Activated T-helper 1 cell treated with anti-CD3 and anti-CD28 coated beads, Interleukin-12 subunit alpha, Interleukin-12 subunit beta, Interleukin-2, Interleukin-4 antibody, amounts not matched to agents 30 ng/mL and 10 ng/mL and 1 ng/mL, durations not matched to agents 14 hours and 24 hours and 36 hours (primary cell): ENCODE measurements at regions not wholly inside any gene's neighbourhood (a gene's known extent, or its start where the extent isn't known, plus 50 kb on each side); places are given as distances from the start of the nearest gene placed in this dataset.

Experiments used
- DNase-seq: peaks from one replicate; pipeline ENCODE4 v3.0.0; 2021; ENCODE audit warnings: low spot score
- H3K27ac Mint-ChIP-seq: one replicate; pipeline ENCODE4 v1.8.0; 2021; ENCODE audit warnings: mild to moderate bottlenecking, mixed read lengths
- H3K27me3 Mint-ChIP-seq: one replicate; pipeline ENCODE4 v1.8.0; 2022; ENCODE audit warnings: mild to moderate bottlenecking, moderate library complexity, mixed read lengths; ENCODE audit not compliant: insufficient read depth
- H3K36me3 Mint-ChIP-seq: one replicate; pipeline ENCODE4 v1.8.0; 2021; ENCODE audit warnings: low read depth, mixed read lengths
- H3K4me1 Mint-ChIP-seq: one replicate; pipeline ENCODE4 v1.8.0; 2021; ENCODE audit warnings: low read depth, mixed read lengths
- H3K4me3 Mint-ChIP-seq: one replicate; pipeline ENCODE4 v1.8.0; 2021; ENCODE audit warnings: mild to moderate bottlenecking, moderate library complexity, mixed read lengths
- H3K9me3 Mint-ChIP-seq: one replicate; pipeline ENCODE4 v1.8.0; 2021; ENCODE audit warnings: mixed read lengths
- intact Hi-C: fragments of 100-400 bp; cut with micrococcal nuclease; formaldehyde crosslinking; loops from one replicate; pipeline ENCODE4 v1.15.1; 2024

DNA sequence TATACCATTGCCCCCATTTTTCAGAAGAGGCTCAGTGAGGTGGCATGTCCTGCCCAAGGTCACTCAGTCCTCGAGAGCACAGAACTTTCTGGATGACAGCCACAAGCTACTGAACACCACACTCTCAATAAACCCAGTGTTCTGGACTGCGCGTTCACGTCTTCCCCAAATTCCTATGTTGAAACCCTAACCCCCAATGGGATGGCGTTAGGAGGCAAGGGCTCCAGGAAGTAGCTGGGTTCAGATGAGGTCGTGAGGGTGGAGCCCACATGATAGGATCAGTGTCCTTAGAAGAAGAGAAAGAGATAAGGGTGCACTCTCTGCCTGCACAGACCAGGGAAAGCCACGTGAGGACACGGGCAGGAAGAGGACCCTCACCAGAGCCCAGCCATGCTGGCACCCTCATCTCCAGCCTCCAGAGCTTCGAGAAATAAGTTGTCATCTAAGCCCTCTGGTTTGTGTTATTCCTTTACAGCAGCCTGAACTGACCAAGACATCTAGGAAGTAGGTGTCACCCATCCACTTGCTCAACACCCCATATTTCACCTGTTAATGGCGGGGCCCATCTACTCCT lies 324.0 kb downstream of the UACA start:
- no peaks in the 10 kb centered on the region for H3K9me3 Mint-ChIP-seq
- intact Hi-C loops = no loop called here
- no peak for DNase-seq
- no peak overlapping the region for H3K27ac Mint-ChIP-seq
- H3K27me3 Mint-ChIP-seq = peaks cover 41% of the 10 kb centered on the region
- H3K4me3 Mint-ChIP-seq = no peak overlapping the region
- peaks cover 24% of the 10 kb centered on the region for H3K4me1 Mint-ChIP-seq
- H3K36me3 Mint-ChIP-seq = no peaks in the 10 kb centered on the region

DNA sequence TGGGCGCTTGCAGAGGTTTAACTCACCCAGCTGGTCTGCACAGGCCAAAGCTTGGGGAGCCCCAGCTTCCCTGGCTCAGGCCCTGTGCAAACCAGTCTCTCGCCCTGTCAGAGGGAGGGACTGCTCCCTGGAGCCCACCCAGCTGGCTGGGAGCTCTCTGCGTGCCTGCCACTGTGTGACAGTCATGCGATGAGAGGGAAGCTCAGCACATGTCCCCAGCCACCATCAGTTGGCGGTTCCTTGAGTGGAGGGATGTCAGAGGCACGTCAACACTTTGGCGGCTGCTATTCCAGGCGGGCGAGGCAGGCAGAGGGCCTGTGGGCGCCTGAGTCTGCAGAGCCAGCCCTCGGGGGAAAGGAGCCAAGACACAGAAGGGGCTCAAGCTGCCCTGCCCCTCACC lies 324.6 kb downstream of the UACA start:
- Mint-ChIP-seq H3K4me3 (no peak overlapping the region), H3K27me3 (peaks cover 39% of the 10 kb centered on the region), H3K9me3 (no peaks in the 10 kb centered on the region), H3K4me1 (peaks cover 24% of the 10 kb centered on the region), H3K27ac (no peak overlapping the region), H3K36me3 (no peaks in the 10 kb centered on the region)
- intact Hi-C loops = no loop called here
- DNase-seq = no peak

DNA sequence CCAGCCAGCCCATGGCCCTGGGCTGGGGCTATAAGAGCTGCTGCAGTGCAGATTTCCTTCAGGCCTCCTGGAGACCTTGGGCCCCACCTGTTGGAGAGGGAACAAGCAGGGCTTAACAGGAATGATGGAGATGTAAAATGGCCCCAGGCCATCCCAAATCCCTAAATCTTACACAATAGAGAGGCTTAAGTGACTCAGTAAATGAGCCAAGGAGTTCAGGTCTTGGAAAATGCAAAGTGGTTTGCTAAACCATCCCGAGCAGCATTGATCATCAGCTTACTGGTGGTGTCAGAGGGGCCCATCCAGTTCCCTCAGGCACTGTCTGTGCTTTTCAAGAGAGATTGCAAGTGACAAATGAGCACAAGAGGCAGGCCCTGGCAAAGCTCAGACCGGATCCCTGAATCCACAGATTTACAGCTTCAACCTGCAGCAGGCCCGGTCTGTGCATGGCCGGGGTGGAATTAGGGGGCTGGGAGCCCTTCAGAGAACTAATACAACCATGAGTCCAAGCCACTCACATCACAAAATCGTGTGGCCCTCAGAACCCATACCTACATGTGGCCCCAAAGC lies 325.4 kb downstream of the UACA start:
- Mint-ChIP-seq H3K9me3 (no peaks in the 10 kb centered on the region), H3K36me3 (no peaks in the 10 kb centered on the region), H3K4me1 (peaks cover 24% of the 10 kb centered on the region), H3K27ac (no peak overlapping the region), H3K4me3 (no peak overlapping the region), H3K27me3 (peaks cover 35% of the 10 kb centered on the region)
- no peak for DNase-seq
- intact Hi-C loops = loop anchor here (2.0 kb wide), 1 partner anchor 49 kb away; no protein-coding TSS in a partner anchor

DNA sequence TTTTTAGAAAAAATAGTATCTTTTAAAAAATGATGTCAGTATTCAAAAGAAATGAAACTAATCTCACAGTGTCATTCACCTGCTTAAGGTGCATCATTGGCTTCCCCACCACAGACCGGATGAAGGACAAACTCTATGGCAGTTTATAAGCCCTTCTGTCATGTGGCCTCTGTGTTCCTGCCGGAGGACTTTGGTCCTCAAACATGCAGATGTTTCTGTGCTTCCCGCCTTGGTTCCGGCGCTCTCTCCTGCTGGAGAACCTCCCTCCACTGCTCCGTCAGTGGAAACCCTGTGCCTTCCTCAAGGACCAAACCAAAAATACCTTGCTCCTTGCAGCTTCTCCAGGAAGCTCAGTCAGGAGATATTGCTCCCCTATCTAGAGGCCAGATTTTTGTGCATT lies 326.3 kb downstream of the UACA start:
- DNase-seq = no peak
- Mint-ChIP-seq H3K27me3 (peaks cover 32% of the 10 kb centered on the region), H3K4me1 (peaks cover 24% of the 10 kb centered on the region), H3K9me3 (no peaks in the 10 kb centered on the region), H3K36me3 (no peaks in the 10 kb centered on the region), H3K4me3 (no peak overlapping the region), H3K27ac (no peak overlapping the region)
- intact Hi-C loops = loop anchor here (2.0 kb wide), 1 partner anchor 50 kb away; no protein-coding TSS in a partner anchor

DNA sequence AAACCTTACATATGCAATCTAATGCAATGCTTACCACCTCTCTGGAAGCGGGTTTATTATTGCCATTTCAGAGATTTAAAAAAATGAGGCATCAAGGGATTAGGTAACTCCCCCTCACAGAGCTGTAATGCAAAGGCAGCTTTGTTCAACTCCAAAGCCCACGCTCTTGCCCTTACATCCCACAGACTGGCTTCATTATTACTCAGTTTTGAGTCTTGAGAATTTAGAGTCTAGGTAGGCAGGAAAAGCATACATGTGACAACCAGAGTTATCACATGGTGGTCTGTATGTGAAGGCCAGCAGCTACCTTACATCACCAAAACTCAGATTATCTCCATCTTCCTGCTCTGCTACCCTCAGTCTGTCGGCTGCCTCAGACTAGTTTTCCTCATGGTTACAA lies 326.9 kb downstream of the UACA start:
- Mint-ChIP-seq H3K36me3 (no peaks in the 10 kb centered on the region), H3K9me3 (no peaks in the 10 kb centered on the region), H3K4me3 (no peak overlapping the region), H3K4me1 (peaks cover 24% of the 10 kb centered on the region), H3K27me3 (peaks cover 31% of the 10 kb centered on the region), H3K27ac (no peak overlapping the region)
- no peak for DNase-seq
- intact Hi-C loops = loop anchor here (1.0 to 2.0 kb wide), 2 partner anchors 50 to 136 kb away; no protein-coding TSS in a partner anchor

DNA sequence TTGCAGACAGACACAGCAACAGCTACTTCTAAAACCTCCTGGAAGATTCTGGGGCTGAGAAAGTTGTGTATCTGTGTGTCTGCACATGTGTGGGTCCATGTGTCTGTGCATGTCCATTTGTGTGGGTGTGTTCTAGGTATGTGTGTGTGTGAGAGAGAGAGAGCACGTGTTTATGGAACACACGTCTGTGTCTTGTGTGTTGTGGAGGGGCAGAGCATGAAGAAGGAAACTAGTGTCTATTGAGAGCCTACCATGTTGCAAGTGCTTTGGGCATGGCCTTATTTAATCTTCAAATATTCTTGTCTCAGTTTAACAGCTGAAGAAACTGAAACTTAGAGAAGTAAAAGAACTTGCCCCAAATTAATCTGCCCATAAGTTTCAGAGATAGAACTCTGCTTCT lies 327.5 kb downstream of the UACA start:
- Mint-ChIP-seq H3K9me3 (no peaks in the 10 kb centered on the region), H3K36me3 (no peaks in the 10 kb centered on the region), H3K27ac (no peak overlapping the region), H3K27me3 (peaks cover 33% of the 10 kb centered on the region), H3K4me3 (no peak overlapping the region), H3K4me1 (peaks cover 24% of the 10 kb centered on the region)
- intact Hi-C loops = loop anchor here (1.0 to 2.0 kb wide), 2 partner anchors 51 to 136 kb away; no protein-coding TSS in a partner anchor
- DNase-seq = no peak

DNA sequence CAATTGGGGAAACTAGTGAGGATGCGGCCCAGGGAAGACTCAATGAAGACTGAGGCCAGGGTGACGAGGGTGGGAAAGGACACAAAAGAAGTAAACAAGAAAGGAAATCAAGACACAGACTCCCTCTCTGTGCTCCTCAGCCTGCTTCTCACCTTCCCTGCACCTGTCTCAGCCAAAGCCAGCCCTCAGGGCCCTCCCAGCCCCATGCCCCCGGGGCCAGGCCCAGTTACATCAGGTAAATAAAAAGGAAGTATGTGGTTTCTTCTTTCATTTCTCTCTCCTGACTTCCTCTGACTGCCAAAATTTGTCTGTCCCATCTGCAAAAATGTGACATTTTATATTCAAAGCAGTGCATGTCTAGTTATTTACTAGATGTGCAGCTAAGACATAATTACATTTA lies 328.0 kb downstream of the UACA start:
- DNase-seq = no peak
- Mint-ChIP-seq H3K4me1 (peaks cover 24% of the 10 kb centered on the region), H3K9me3 (no peaks in the 10 kb centered on the region), H3K36me3 (no peaks in the 10 kb centered on the region), H3K4me3 (no peak overlapping the region), H3K27ac (no peak overlapping the region), H3K27me3 (peaks cover 29% of the 10 kb centered on the region)
- intact Hi-C loops = no loop called here

DNA sequence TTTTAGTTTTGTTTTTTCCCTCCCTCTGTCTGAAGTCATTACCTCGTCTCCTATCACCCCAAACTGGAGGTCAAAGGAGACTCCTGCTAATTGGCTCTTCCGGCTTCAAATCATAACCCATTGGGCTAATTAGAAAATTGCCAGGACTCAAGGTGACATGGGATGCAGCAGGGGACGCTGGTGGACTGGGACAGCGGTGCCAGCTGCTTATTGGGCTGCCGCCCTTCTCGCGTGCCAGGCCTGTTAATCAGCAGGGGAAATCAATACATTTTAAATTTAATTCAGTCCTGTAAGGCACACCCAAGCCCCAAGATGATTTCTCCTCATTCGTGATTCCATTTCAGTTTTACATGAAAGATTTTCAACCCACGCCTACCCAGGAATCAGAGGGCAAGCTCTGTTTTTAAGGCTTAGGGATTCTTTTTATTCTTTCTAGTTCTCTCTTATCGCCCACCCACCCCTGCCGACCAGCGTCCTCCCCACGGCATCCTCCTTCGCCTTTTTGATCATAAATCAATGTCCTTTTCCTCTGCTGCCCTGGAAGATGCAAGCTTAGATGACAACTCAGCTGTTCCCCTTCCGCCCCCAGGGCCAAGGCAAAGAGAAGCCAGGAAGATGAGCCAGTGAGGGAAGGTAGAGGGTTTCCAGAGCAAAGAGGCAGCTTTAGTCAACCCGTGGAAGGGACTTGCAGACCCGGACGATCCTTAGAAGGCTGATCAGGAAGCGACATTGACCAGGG lies 329.6 kb downstream of the UACA start:
- Mint-ChIP-seq H3K27me3 (peaks cover 21% of the 10 kb centered on the region), H3K9me3 (peaks cover 6% of the 10 kb centered on the region), H3K27ac (no peak overlapping the region), H3K36me3 (no peaks in the 10 kb centered on the region), H3K4me3 (no peak overlapping the region), H3K4me1 (peaks cover 24% of the 10 kb centered on the region)
- intact Hi-C loops = no loop called here
- no peak for DNase-seq

DNA sequence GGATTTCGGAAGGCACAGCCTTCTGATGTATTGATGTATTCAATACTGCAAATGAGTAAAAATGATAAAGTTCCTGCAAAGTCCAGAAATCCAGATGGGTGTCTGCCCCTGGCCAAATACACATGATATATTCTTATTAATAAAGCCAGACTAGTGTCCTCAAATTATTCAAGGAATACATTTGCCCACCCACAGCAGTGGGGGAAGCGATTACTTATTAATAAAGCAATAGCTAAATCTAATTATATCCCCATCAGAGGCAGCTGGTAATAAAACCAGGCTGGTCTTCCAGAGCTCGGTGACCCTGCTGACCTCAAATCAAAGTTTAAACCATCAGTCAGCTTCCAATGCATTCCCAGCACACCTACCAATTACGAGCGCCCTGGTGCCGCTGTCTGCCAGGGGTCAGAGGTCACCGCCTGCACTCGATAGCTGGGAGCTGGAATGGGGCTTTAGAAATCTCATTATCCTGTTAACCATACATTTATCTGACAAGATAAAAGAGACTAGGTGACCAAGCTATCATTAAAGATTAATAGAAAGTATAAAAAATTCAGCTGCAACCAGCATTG lies 330.3 kb downstream of the UACA start:
- Mint-ChIP-seq H3K36me3 (no peaks in the 10 kb centered on the region), H3K4me1 (peaks cover 24% of the 10 kb centered on the region), H3K4me3 (no peak overlapping the region), H3K27me3 (peaks cover 20% of the 10 kb centered on the region), H3K9me3 (peaks cover 13% of the 10 kb centered on the region), H3K27ac (no peak overlapping the region)
- DNase-seq = no peak
- intact Hi-C loops = no loop called here

DNA sequence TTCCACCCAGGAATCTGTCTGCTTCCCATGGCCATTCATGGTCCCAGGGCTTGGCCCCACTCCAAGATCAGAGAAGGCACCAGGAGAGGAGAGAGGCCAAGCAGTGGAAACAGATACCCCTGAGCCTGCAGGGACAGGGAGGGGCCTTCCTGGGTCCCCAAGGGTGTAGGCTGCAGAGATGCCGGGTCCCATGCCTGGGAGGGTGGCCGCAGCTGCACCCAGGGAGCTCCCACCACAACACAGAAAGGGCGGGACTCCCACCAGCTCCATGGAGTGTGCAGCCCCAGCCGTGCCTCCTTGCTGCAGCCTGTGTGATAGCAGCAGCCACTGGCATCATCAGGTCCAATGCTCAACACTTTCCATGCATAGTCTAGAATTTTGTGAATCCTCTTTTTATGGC lies 331.5 kb downstream of the UACA start:
- H3K4me3 Mint-ChIP-seq = no peak overlapping the region
- H3K27me3 Mint-ChIP-seq = peaks cover 17% of the 10 kb centered on the region
- DNase-seq = no peak
- intact Hi-C loops = no loop called here
- peaks cover 24% of the 10 kb centered on the region for H3K4me1 Mint-ChIP-seq
- peaks cover 15% of the 10 kb centered on the region for H3K9me3 Mint-ChIP-seq
- H3K36me3 Mint-ChIP-seq = no peaks in the 10 kb centered on the region
- H3K27ac Mint-ChIP-seq = no peak overlapping the region

DNA sequence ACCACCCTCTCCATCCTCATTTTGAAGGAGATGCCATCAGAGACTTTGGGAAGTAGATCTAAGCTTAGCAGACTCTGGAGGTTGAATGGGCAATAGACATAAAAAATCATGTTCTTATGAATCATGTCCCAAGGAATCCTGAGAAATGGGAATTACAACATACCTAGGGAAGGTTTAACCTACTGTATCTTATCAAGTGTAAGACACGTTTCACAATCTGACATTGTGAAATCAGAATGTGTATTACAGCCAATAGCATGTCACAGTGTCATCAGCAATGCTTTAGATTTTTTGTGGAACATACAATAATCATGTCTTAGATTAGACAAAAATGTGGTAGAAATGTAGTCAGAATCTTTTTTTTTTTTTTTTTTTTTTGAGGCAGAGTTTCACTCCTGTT lies 332.4 kb upstream of the TLE3 start:
- Mint-ChIP-seq H3K27me3 (peaks cover 17% of the 10 kb centered on the region), H3K27ac (no peak overlapping the region), H3K36me3 (no peaks in the 10 kb centered on the region), H3K4me1 (peaks cover 16% of the 10 kb centered on the region), H3K4me3 (no peak overlapping the region), H3K9me3 (peaks cover 22% of the 10 kb centered on the region)
- intact Hi-C loops = no loop called here
- no peak for DNase-seq

DNA sequence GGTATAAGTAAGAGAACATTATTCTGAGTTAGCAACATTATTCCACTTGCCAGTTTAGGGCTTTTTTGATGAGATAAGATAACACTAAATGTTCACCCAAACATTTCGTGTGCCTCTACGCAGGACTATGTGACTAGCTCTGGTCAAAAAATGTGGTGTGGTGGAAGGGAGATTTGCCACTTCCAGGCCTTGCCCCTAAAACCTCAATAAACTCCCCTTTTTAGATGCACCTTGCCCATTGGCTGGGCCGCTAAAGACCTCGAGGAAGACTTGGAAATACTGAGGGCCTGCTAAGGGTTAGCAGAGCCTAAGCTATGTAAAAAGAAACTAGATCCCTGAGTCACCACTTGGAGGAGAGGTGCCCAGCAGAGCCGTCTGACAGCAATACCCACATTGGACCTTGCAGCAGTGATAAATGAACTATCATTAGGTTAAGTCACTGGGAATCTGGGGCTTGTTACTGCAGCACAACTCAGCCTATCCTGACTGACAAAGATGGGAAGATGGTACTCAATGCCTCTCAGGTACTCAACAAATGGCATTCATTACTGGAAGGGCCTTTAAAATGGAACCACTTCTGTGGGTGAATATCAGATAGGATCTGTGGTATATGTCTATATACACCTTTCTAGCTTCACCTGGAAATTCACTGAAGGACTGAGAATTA lies 331.5 kb upstream of the TLE3 start:
- H3K4me3 Mint-ChIP-seq = no peak overlapping the region
- intact Hi-C loops = no loop called here
- H3K27ac Mint-ChIP-seq = no peak overlapping the region
- H3K27me3 Mint-ChIP-seq = peaks cover 17% of the 10 kb centered on the region
- peaks cover 19% of the 10 kb centered on the region for H3K4me1 Mint-ChIP-seq
- no peak for DNase-seq
- H3K36me3 Mint-ChIP-seq = peaks cover 2% of the 10 kb centered on the region
- peaks cover 30% of the 10 kb centered on the region for H3K9me3 Mint-ChIP-seq
